ENCODE measurements at regions not wholly inside any gene's neighbourhood (a gene's known extent, or its start where the extent isn't known, plus 50 kb on each side); places are given as distances from the start of the nearest gene placed in this dataset.

DNA sequence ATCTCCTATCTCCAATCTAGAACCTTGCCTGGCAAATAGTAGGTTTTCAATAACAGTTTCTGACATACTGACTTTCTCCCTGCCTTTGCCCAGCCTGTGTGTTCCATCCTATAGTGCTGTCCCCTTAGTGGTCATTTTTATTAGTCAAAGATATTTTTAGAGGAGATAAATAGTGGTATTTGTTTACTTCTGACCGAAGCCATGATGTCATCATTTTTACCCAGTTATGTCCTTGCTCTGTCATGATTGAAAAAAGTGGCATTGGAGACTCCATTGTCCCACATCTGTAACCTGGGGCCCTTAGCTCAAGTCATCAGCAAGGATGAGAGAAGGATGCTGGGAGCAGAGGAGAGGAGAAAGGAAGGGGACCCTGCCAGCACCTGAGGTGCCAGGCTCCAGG lies 80.6 kb upstream of the ATP2B2 start:
- FAIRE-seq = no peak

DNA sequence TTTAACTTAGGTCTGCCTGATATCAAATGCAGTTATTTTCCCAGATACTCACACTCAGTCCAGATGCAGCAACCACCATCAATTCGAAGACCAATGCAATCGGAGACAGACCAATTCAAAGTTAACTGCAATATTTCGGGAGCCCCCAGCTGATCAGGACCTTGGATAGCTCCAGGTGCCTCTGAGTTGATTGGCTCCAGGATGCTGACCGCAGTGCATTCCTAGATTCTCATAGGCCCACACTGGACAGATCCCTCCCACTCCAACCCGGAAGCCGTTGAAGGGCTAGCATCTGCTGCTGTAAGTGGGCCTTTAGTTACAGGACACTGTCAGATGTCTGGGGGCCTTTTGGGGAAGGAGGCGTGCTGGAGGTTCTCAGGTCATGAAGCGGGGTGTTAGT lies 89.5 kb upstream of the ATP2B2 start:
- no peak for FAIRE-seq

DNA sequence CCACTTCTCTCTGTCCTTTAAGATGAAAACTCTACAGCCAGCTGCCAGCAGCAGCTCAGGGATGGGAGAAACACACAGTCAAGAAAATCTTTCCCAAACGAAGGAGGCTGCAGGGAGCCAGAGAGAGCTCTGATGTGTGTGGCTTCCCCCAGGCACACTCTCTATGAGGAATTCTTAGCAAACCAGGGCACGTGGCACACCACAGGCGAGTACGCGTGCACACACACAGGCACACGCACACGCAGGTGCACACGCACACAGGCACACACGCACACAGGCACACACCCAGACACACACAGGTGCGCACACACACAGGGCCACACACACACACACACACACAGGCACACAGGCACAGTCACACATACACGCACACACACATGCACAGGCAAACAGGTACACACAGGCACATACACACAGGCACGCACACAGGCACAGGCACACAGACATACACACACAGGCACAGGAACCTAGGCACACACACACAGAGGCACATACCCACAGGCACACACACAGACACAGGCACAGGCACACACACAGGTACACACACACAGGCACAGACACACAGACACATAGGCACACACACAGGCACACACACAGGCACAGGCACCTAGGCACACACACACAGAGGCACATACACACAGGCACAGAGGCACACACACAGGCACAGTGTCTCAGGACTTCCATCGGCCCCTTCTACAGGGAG lies 91.5 kb upstream of the ATP2B2 start:
- FAIRE-seq = no peak

DNA sequence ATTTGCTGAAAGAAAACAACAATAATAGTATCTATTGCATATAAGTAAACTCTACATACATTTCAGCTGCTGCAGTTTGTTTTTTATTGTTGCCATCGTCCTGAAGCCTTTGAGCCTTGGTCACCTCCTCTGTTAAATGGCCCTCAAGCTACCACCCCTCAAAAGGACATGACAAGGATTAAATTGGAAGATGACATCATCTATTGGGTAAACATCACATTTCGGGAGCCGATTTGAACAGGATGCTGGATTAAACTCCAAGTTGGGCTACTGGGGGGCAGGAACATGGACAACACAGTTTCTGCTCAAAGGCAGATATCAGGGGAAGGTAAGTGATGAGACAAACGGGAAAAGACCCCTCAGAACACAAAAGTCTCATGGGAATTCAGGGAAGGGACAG lies 92.3 kb upstream of the ATP2B2 start:
- FAIRE-seq = no peak

DNA sequence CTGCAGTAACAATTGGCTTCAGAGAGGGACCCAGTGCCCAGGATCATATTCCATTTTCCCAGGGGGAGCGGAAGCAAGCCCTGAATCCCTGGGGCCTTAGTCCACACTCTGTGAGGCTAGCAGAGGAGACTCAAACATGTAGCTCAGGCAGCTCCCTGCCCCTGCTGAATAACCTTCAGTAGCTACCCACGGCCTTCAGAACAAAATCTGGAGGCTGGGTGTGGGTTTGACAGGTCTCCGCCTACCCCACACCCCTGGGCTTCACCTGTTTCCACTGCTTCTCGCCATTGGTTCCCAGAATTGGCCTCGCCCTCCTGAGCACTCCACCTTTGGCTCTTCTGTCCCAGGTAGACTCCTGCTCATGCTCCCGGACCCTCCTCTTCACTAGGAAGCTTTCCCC lies 93.6 kb upstream of the ATP2B2 start:
- no peak for FAIRE-seq

DNA sequence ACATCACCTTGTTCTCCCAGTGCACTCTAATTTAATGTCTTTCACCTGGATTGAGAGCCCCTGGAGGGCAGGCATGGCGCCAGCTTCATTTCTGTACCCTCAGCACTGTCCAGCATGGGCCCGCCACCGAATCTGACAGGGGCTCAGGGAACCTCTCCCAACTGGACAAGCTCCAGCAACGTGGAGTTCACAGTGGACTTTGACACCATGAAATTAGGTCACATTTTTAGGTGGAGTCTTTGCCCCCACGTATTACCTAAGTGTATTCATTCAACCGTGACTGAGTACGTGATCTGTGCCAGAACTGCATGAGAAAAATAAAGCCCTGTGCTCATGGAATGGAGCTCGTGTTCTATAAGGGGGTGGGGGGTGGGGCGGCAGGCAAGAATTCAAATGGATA lies 94.1 kb upstream of the ATP2B2 start:
- FAIRE-seq = no peak

DNA sequence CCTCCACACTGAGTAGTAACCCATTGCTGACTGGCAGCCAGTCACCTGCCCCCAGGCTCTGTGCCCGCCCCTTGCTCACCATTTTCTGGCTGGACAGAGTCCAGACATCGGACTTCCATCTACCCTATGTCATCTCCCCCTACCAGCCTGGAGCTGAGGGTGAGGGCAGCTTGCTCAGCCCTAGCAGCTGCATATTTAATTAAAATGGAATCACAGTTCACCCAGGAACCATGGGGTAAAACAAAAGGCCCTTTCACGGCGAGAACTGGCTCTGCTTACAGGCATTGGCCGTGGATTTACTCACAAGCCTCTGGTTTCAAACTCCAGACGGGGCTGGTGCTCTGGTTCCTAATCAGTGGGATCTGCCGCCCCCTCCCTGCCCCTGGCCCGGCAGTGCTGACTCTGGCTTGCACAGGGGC lies 94.9 kb upstream of the ATP2B2 start:
- FAIRE-seq = no peak

DNA sequence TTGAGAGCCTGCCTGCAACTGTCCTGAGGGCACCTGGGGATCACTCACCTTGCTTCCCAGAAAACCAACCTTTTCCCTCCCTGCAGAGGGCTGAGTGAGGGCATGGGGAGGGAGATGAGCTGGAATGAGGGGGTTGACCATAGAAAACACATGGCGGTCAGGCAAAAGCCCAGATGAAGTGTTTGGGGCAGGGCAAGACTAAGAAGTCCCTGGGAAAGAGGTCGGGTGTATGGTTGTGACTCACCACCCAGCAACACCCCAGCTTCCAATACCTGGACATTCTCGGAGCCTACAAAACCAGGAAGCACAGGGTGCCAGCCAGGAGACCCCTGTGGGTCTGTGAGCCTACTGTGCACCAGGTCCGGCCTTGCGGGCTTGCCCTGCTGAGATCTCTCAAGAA lies 95.3 kb upstream of the ATP2B2 start:
- FAIRE-seq = no peak

DNA sequence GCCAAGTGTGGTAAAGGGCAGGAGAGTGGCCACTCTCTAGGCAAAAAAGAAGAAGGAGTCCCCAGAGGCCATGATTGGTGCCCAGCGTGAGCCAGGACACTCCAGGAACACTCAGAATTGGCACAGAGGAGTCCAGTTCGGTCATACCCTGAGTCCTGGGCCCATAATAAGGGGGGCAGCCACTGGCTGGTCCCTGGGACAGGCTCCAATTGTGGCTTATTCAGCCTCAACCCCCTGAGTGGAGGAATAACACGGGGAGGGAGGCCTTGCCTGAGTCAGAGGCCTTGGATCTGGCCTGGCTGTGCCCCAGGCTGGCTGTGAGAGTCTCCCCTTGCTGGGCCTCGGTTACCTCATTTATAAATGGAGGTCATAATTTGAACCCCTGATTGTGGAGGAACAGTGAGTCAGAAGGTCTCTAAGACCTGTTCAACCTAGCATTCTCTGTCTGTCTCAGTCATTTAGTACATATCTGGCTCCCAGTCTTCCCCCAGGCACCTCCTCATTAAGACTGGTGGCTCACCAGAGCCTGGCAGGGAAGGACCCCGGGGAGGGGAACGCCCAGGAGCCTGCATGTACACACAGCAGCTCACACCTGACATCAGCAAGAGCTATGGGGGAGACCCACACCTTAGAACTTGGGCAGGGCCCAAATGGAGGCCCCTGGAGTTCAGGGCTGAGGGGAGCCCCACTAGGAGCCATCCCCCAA lies 95.9 kb upstream of the ATP2B2 start:
- no peak for FAIRE-seq

DNA sequence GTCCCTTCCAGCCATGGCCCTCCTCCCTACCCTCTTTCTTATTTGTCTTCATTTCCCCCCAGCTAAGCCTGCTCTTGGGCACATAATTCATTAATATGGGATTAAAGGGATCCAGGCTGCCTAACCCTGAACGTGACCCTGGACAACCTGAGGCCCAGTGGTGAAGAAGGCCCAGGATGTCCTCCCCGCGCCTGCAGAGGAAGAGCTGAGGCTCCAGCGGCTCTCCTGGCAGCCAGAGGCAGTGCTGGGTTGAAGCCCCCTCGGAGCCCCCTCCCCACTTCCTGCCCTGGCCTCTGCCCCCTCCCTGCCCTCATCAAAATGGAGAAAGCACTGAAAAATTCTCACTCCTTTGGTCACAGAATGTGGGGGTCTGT lies 96.5 kb upstream of the ATP2B2 start:
- no peak for FAIRE-seq

DNA sequence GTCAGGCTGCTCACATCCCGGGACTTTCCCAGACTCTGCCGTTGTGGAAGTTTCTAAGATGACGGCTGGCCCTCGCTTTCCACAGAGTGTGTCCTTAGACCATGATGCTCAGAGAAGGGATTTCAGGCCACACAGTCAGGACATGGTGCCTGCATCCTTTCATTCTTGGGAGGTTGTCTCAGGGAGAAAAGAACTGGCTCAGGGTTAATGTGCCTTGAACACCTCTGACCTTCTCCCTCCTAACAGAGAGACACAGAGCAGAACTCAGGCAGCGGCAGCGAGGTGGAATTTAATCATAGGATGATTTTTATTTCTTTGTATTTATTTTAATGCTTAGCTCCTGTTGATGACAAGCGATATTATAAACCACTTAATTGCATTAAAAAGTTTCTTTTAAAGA lies 96.9 kb upstream of the ATP2B2 start:
- FAIRE-seq = no peak

DNA sequence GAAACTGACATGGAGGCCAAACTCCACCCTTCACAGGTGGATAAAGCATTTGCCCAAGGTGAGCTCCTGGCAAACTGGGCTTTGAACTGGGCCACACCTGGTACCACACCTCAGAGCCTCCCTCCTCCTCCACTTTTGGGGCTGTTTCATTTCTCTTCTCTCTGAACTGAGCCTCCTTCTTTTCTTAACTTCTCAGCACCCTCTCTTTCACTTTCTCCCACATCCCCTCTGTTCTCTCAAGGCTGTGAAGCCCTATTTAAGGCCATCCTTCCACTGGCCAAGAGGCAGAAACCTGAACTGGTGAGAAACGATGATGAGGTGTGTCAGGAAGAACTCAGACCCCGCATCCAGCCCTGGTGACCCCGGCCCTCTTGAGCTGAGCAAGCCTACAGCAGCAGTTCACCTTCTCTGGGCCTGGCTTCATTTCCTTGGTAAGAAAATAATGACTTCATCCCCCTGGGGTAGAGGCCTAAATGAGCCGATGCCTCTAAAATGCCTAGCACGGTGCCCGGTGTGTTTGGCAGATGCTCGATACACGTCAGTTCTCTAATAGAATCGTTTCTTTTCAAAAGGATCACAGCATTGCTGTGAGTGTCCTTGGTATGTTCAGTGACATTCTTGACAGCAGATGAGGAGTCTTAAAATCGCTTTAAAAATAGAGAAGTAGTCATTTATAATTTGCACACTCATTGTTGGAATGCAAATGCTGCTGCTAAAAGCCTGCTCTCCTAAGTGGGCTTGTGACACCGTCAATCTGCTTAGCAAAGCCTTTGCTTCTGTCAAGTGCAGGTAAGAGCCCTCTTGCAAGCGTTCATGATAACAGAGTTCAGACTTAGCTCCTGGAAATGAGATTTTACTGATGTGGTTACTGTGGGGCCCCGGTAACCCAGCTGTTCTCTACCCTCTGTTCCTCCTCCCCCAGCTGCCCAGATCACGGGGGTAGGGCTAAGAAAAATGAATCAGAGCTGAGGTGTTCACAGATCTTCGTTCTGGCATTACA lies 97.7 kb upstream of the ATP2B2 start:
- no peak for FAIRE-seq

DNA sequence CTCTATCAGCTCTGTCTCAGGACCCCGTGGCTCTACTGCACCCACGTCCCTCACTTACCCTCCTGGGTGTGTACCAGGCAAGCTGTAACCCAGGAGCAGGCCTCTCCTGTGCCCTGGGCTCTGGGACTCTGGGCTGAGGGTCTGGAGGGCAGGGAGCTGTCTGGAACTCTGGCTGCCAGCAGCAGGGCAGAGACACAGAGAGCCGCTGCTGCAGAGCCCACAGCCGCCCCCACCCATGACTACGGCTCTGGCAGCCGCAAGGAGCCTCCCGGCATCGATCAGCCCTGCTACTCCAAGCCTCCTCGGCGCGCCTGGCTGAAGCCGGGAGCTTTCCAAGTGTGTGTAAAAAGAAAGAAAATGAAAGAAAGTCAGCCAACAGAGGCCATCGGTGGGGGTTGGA lies 103.7 kb upstream of the ATP2B2 start:
- FAIRE-seq = no peak

DNA sequence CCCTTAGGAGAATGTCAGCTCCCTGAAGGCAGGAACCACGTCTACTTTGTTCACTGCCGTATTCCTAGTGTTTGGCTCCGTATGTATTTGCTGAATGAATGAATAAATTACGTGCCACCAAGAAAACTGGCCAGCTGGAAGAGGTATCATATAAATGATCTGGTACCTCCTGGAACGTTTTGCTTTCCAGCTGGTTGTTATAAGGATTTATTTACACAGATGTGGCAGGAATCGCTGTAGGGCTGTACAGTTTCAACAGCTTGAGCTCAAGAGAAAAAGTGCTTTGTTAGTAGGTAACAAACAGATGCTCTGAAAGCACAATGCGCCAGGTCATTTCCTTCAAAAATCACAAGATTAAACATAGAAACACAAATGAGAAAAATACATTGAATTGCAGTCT lies 108.8 kb upstream of the ATP2B2 start:
- FAIRE-seq = no peak

DNA sequence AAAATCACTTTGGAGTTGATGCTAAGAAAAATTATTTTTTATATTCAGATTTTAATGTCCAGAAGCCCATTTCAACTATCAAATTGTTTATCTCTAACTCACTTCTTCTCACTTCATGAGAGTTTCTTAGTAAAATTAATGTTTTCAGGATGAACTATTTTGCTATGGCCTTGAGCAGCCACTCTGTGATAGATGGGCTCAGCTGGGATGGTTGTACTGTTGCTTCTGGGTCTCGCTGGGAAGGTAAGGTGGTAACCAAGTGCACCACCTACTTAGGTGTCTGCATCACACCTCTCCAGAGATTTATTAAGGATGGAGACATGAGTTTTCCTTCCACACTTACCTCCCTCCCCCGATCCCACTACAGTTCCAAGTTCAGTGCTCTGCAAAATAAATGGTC lies 110.3 kb upstream of the ATP2B2 start:
- FAIRE-seq = no peak

DNA sequence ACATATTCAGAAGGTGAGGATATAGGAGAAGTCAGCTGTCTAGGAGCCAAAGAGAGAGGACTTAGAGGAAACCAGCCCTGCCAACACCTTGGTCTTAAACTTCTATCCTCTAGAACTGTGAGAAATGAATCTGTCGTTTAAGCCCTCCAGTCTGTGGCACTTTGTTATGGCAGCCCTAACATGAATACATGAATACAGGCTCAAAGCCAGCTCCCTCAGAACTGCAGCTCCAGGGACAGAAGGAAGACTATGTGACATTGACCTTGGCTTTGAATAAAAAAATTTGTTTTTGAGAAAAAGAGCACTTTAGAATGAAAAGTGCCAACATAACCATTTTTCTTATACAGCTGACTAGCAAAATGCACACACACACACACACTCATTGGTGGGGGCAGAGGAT lies 110.9 kb upstream of the ATP2B2 start:
- no peak for FAIRE-seq

DNA sequence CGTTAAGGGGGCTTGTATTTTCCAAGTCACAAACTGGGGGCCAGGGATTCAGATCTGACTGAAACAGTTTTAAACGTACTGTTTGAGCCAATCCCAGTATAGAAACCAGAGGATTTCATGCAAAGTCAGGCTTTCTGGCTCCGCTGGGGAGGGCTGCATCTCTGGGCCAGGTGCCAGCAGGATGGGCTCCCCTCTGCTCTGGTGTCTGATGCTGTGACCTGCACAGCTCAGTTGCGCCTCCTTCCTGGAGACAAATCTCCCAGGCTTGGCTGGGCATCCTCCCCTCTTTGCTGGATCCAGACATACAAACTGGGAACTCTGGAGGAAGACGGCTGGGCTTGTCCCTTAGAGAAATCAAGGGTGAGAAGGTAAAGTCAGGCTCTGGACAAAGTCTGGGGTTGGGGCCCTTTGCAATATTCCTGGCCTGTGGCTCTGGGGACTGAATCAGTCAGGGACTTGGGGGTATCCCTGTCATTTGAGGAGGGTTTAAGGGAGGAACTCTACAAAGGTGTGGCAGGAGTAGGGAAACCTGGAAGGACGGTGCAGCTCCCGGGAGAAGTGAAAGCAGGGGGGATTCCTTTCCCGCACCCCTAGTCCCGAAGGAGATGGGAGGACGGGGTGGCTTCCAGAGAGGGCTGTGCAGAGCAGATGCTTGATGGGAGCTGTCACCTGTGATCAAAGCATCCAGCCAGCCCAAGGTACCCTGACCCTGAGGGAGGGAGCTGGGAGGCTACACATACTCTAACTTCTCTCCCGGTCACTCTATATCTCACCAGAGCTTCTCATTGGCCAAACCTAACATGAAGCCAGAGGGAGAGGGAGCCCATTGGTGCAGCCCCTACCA lies 114.8 kb upstream of the ATP2B2 start:
- FAIRE-seq = no peak

DNA sequence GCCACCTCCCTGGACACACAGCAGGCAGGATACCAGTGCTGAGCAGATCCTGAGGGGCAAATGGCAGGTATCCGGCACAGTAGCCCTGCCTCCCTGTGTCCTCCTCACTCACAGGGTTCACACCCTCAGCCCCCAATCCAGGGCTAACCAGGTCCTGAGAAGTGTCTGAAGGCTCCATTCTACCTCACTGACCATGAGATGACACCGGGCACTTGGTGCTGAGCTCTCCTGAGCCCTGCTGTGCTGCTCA lies 115.4 kb upstream of the ATP2B2 start:
- FAIRE-seq = no peak

DNA sequence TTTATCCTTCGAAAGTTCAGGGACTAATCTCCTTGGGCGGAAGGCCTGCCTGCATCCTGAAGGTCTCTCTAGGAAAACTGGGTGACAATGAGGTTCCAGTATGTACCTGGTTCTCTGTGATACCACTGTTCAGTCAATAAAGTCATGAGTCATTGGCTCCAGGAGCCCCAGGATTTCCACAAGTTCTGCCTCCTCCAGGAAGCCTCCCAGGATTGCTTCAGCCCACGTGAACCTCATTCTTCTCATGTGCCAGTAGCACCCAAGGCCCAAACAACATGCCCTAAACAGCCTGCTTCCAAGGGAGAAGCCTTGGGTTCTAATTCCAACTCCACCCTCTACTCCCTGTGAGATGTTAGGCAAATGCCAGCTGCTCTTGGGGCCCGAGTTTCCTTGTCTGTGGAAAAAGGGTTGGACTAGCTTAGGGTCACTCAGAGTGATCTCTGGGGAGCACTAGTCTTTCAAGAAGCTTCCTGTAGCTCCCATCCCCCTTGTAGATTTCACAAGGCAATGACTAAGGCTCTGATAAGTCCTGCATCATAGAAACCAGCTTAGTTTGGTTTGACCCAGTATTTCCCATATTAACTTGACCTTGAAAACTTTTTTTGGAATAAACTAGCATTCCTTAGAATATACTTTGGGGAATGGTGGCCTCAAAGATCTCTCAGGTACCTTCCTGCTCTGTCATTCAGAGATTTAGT lies 118.3 kb upstream of the ATP2B2 start:
- FAIRE-seq = no peak

DNA sequence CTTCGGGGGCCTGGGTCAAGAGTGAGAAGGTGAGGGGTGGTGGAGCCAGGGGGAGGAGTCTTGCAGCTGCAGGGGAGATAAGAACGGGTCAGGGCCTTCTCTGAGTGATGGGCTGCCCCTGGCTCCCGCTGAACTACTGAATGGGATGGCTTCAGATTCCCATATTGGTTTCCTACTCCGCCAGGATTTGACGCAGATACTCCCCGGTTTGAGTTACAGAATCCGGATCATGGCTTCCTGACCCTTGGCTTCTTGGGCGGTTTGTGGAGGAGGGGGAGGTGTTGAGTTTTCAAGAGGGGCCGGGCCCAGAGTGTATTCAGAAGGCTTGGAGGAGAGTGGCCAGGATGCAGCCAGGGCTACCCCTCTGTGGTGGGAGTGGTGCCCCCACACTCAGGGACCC lies 119.9 kb upstream of the ATP2B2 start:
- no peak for FAIRE-seq

DNA sequence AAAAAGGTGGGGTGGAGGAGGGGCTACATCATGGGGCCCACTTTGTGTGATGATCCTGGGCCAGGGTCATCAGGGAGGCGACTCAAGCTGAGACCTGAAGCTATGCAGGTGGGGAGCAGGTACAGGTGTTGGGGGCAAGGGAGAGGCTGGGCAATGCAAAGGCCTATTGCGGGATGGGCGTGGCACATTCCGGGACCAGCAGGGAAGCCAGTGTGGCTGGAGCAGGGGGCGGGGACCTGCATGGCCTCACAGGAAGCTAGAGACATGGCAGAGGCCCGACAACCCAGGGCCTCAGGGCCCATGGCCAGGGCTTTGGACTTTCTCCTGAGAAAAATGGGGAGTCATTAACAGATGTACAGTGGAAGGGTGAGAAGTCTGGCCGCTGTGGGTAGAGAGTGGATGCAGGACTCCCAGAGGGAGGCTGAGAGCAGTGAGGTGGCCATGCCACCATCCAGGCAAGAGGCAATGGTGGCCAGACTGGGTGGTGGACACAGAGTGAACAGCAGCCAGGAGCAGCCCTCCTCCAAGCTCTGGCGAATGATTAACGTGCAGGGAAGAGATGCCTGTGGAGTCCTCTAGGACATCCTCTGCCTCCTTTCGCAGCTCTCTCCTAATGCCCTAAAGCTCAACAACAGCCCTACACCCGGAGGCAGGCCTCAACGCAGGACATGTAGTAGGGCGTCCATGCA lies 122.6 kb upstream of the ATP2B2 start:
- FAIRE-seq = no peak
